ENCODE measurements at regions not wholly inside any gene's neighbourhood (a gene's known extent, or its start where the extent isn't known, plus 50 kb on each side); places are given as distances from the start of the nearest gene placed in this dataset.
"Not testable (repeated sequence)": the region's sequence is repeated elsewhere in the genome, so short reads cannot be mapped to it uniquely, and the experiment has no call there.

- not testable (repeated sequence) for TF ChIP-seq RAD21 (IDR thresholded peaks at IDR 0.05 in 1 of 2, conservative IDR thresholded peaks at IDR 0.05 in 1 of 2; ENCODE audit: low read depth in 2 of 2, low read length in 2 of 2); ASH2L (IDR thresholded peaks at IDR 0.05; ENCODE audit: low read length); ZNF274 (IDR thresholded peaks at IDR 0.05; ENCODE audit: borderline replicate concordance, extremely low read depth, low read length); RXRA (IDR thresholded peaks at IDR 0.05; ENCODE audit: insufficient read depth, low read depth, low read length)
These were observed 95.9 kb upstream of the FGF13 start for GRCh38 chrX:138807400-138807799.
